Endothelial cell of umbilical vein (primary cell): ENCODE measurements at regions not wholly inside any gene's neighbourhood (a gene's known extent, or its start where the extent isn't known, plus 50 kb on each side); places are given as distances from the start of the nearest gene placed in this dataset.

ENCODE experiments used
- EZH2 ChIP-seq: IDR thresholded peaks from 2 replicates; pipeline ENCODE4 v1.6.1; 2012; ENCODE audit warnings: borderline replicate concordance, low read depth, mild to moderate bottlenecking, moderate library complexity, low read length, inconsistent platforms; ENCODE audit not compliant: severe bottlenecking
- POLR2A ChIP-seq: IDR thresholded peaks from 2 replicates; pipeline ENCODE4 v1.6.1; 2012; ENCODE audit warnings: low read depth, mild to moderate bottlenecking, control low read depth, low read length
- TF ChIP-seq, protein P1 (sequence below), 2 donors: IDR thresholded peaks; 1 replicate in 1 of 2; 2 replicates in 1 of 2; pipeline ENCODE4 v1.5.1; 2011; ENCODE audit warnings: low read length in 2 of 2, mild to moderate bottlenecking in 2 of 2, moderate library complexity in 2 of 2, control low read depth in 1 of 2, inconsistent platforms in 1 of 2, low read depth in 1 of 2; ENCODE audit not compliant: insufficient read depth in 1 of 2; ENCODE audit errors: extremely low read depth in 1 of 2

DNA sequence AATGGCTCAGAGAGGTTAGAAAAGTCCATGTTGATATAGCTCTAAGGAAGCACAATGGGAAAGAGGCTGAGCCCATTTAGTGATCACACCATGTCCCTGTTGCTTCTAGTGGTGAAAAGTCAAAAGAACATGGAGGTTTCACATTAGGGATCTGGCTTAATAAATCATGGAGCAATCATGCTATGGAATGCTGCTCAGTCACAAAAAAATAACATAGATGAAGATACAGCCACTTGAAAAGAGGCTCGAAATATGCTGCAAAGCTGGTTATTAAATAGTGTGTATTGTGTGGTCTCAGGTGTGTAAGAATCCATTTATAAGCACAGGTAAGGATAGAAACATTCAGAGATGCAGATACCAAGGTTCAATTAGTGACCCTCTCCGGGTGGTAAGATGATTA, 63.6 kb upstream of the CPO start:
- TF ChIP-seq EZH2: no peak
- TF ChIP-seq POLR2A: no peak
- TF ChIP-seq, protein P1, sequence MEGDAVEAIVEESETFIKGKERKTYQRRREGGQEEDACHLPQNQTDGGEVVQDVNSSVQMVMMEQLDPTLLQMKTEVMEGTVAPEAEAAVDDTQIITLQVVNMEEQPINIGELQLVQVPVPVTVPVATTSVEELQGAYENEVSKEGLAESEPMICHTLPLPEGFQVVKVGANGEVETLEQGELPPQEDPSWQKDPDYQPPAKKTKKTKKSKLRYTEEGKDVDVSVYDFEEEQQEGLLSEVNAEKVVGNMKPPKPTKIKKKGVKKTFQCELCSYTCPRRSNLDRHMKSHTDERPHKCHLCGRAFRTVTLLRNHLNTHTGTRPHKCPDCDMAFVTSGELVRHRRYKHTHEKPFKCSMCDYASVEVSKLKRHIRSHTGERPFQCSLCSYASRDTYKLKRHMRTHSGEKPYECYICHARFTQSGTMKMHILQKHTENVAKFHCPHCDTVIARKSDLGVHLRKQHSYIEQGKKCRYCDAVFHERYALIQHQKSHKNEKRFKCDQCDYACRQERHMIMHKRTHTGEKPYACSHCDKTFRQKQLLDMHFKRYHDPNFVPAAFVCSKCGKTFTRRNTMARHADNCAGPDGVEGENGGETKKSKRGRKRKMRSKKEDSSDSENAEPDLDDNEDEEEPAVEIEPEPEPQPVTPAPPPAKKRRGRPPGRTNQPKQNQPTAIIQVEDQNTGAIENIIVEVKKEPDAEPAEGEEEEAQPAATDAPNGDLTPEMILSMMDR (IDR thresholded peaks at IDR 0.05; ENCODE audit: extremely low read depth in 1 of 2, insufficient read depth in 1 of 2, low read depth in 1 of 2, low read length in 2 of 2): no peak
